HG03139 (cell line): ENCODE measurements at regions not wholly inside any gene's neighbourhood (a gene's known extent, or its start where the extent isn't known, plus 50 kb on each side); places are given as distances from the start of the nearest gene placed in this dataset.
"Not testable (repeated sequence)": the region's sequence is repeated elsewhere in the genome, so short reads cannot be mapped to it uniquely, and the experiment has no call there.

ENCODE experiments used
- ATAC-seq: cut with Tn5 transposase; IDR thresholded peaks from one replicate; pipeline ENCODE4 v1.9.1; 2021; ENCODE audit not compliant: unreplicated experiment

DNA sequence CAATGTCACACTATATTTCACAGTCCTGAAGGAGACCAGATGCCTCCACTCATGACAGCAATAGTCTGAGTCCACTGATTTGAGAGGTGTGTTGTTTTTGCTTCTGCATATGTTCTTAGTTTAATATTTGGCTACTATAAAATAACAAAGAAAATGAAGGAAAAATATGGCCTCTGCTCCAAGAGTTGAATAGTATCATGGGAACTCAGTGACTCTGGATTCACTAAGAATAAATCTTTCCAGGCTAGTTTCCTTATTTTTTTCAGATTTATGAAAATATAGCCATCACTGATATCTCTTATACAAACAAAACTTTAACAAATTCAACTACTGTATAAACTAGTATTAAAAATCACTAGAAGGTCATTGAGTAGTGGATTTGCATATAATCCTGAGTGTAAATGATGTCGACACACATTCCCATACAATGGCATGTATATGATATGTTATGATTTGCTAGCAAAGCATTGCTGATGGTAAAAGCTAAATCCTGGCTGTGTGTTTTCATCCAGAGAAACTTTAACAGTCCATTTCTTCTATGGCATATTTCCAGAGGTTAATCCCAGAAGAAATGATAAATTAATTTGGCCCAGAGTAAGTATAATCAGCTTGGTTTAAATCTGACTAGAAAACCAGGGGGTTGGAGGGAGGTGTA is 66.0 kb upstream of the VIPR2 start:
- no peak for ATAC-seq

DNA sequence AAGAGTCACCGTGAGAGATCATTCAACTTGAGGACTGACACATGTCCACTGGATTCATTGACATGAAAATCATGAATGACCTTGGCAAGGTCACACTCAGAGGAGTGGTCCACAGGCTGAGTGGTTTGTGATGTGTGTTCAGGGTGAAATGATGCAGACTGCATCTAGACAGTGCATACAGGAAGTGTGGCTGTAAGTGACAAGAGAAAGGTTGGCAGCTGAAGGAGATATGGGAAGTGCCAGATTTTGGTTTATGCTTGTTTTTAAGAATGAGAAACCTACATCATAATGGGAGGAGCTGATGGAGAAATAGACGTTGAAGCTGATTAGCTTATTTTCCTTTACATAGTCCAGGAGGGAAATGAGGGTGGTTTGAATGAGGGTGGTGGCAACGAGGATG is 64.8 kb upstream of the VIPR2 start:
- no peak for ATAC-seq

- ATAC-seq = no peak
These were observed 63.3 kb upstream of the VIPR2 start for GRCh38 chr7:159207951-159208350.

GRCh38 chr7:159207393-159207792 is 62.7 kb upstream of the VIPR2 start:
- no peak for ATAC-seq

GRCh38 chr7:159205833-159206232 is 61.2 kb upstream of the VIPR2 start:
- no peak for ATAC-seq

GRCh38 chr7:159204664-159205063 is 60.0 kb upstream of the VIPR2 start:
- ATAC-seq = no peak

DNA sequence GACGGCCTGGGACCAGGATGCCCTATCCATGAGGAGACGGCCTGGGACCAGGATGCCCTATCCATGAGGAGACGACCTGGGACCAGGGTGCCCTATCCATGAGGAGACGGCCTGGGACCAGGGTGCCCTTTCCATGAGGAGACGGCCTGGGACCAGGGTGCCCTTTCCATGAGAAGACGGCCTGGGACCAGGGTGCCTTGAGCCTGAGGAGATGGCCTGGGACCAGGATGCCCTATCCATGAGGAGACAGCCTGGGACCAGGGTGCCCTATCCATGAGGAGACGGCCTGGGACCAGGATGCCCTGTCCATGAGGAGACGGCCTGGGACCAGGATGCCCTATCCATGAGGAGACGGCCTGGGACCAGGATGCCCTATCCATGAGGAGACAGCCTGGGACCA is 58.6 kb upstream of the VIPR2 start:
- ATAC-seq = not testable (repeated sequence)

DNA sequence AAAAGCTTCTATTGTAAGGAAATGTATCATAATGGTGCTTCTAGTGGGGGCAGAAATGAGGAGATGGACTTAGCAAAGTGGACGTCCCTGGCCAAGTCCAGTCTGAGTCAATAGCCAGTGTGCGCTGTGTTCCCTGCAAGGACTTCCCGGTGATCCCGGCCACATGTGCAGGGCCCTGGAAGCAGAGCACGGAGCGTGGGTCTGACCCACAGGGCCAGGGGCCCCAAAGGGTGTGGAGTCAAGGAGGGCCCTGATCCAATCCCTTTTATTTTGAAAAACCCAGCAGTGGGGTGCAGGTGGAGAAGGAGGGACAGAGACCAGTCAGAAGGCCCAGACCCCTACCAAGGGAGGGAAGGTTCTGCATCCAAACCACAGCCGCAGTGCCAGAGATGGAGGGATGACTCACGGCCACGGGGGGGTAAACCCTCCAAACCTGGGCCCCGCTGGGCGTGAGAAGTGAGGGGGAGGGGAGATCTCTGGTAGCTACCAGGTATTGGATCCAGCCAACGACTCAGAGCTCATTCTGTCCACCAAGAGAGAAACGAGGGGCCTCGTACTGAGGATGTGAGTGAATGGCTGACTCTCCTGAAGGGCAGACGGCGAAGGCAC is 57.2 kb upstream of the VIPR2 start:
- ATAC-seq = no peak

DNA sequence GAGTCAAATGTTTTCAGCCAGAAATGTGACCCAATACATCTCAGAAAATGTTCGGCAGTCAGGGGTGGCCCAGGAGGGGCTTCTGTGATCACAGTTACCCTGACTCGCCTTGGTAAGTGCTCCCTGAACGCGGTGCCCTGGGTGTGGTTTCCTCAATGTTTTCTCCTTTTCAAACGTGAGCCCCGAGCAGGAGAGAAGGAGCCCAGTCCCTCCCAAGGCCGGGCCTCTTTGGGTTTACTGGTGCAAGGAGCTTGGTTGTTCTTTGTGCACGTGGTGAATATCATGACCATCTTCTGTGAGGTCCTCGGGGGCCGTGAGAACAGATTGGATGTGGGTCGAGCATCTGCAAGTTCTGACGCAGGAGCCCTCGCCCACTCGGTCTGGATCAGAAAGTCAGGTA is 55.8 kb upstream of the VIPR2 start:
- ATAC-seq = no peak

DNA sequence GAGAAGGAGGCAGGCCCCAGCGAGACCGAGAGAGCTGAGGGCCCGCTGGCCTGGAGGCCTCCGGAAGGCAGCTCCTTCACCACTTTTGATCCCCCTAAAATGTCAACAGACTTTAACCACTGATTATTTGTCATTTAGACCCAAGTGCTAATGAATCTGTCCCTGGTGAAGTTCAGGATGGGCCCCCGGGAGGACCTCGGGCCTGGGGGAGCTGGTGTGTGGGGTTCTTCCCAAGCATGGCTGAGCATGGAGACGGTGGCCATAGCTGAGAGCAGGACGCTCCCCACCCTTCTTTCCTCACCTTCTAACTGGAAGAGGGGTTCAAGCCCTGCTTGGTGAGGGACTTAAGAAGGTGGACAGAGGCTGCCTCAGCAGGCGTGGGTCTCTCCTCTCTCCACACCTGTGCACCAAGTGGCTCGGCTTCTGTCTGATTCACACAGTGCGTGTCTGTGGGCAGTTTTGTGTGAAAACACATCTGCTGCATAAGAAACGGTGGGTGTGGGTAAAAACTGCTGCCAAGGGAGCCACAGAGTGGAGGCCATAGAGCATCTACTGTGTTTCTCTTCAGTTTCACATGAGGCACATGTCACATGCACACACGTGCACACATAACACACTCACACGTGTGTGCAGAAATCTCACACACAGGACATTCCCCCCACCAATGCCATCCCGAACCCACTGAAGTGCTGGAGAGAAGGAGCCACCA is 53.5 kb upstream of the VIPR2 start:
- ATAC-seq = no peak

GRCh38 chr7:159197066-159197975 is 52.7 kb upstream of the VIPR2 start:
- peak; percentile 52 for ATAC-seq

- no peak for ATAC-seq
These were observed 51.9 kb upstream of the VIPR2 start for GRCh38 chr7:159196584-159196983.

DNA sequence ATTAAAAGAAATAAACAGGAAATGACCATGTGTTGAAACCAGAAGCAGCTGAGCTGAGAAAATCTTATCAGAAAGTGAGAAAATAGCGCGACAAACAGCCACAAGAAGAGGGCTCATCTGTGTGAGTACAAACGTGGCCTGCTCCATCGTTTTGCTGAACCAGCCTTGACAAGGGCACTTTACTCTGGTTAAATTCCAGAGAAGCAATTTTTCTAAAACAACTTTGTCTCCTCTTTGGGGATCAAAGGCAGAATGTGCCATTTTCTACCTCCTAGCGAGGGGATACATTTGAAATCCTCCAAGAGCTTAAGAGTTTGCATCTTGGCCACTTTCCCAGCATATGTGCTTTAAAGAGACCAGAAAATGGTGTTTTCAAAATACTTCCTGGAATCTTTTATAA is 51.3 kb upstream of the VIPR2 start:
- ATAC-seq = no peak
